Endothelial cell (in vitro differentiated cells): ENCODE measurements at regions not wholly inside any gene's neighbourhood (a gene's known extent, or its start where the extent isn't known, plus 50 kb on each side); places are given as distances from the start of the nearest gene placed in this dataset.

ENCODE experiments used
- DNase-seq: peaks from one replicate; pipeline ENCODE4 v3.0.0; 2021; ENCODE audit warnings: low spot score
- H3K27ac Mint-ChIP-seq: one replicate; pipeline ENCODE4 v1.8.0; 2021; ENCODE audit warnings: mixed read lengths, inconsistent platforms; ENCODE audit not compliant: unreplicated experiment
- H3K27me3 Mint-ChIP-seq: one replicate; pipeline ENCODE4 v1.8.0; 2021; ENCODE audit warnings: mild to moderate bottlenecking, moderate library complexity, mixed read lengths, inconsistent platforms; ENCODE audit not compliant: unreplicated experiment
- H3K36me3 Mint-ChIP-seq: one replicate; pipeline ENCODE4 v1.8.0; 2021; ENCODE audit warnings: mild to moderate bottlenecking, low read depth, mixed read lengths, inconsistent platforms; ENCODE audit not compliant: unreplicated experiment
- H3K4me1 Mint-ChIP-seq: one replicate; pipeline ENCODE4 v1.8.0; 2021; ENCODE audit warnings: mild to moderate bottlenecking, mixed read lengths, inconsistent platforms; ENCODE audit not compliant: unreplicated experiment
- H3K4me3 Mint-ChIP-seq: one replicate; pipeline ENCODE4 v1.8.0; 2021; ENCODE audit warnings: mild to moderate bottlenecking, mixed read lengths, inconsistent platforms; ENCODE audit not compliant: unreplicated experiment
- H3K9me3 Mint-ChIP-seq: one replicate; pipeline ENCODE4 v1.8.0; 2021; ENCODE audit warnings: mixed read lengths, inconsistent platforms; ENCODE audit not compliant: unreplicated experiment
- CTCF ChIP-seq: fragments of 200-600 bp; sonication (generic); IDR thresholded peaks from one replicate; pipeline ENCODE4 v1.5.0; 2021; ENCODE audit warnings: antibody characterized with exemption; ENCODE audit not compliant: unreplicated experiment

GRCh38 chr6:126419901-126420300 lies 80.0 kb downstream of the CENPW start:
- peaks cover 13% of the 10 kb centered on the region for H3K36me3 Mint-ChIP-seq
- no peak for TF ChIP-seq CTCF
- H3K9me3 Mint-ChIP-seq = peaks cover 7% of the 10 kb centered on the region
- no peak overlapping the region for H3K4me3 Mint-ChIP-seq
- peaks cover 5% of the 10 kb centered on the region for H3K27me3 Mint-ChIP-seq
- no peak for DNase-seq
- H3K4me1 Mint-ChIP-seq = peaks cover 4% of the 10 kb centered on the region
- H3K27ac Mint-ChIP-seq = no peak overlapping the region

GRCh38 chr6:126422912-126423311 lies 83.0 kb downstream of the CENPW start:
- H3K27ac Mint-ChIP-seq = no peak overlapping the region
- DNase-seq = no peak
- peaks cover 4% of the 10 kb centered on the region for H3K4me1 Mint-ChIP-seq
- H3K36me3 Mint-ChIP-seq = no peaks in the 10 kb centered on the region
- H3K27me3 Mint-ChIP-seq = no peaks in the 10 kb centered on the region
- no peak overlapping the region for H3K4me3 Mint-ChIP-seq
- no peaks in the 10 kb centered on the region for H3K9me3 Mint-ChIP-seq
- no peak for TF ChIP-seq CTCF

GRCh38 chr6:126427713-126428112 lies 87.8 kb downstream of the CENPW start:
- Mint-ChIP-seq H3K27me3 (no peaks in the 10 kb centered on the region), H3K9me3 (no peaks in the 10 kb centered on the region)
- TF ChIP-seq CTCF = no peak

GRCh38 chr6:126429866-126430265 lies 90.0 kb downstream of the CENPW start:
- no peaks in the 10 kb centered on the region for H3K36me3 Mint-ChIP-seq

More at GRCh38 chr6:126427713-126428112, 87.8 kb downstream of the CENPW start:
- no peaks in the 10 kb centered on the region for H3K36me3 Mint-ChIP-seq
- no peak for DNase-seq
- H3K27ac Mint-ChIP-seq = no peak overlapping the region
- H3K4me1 Mint-ChIP-seq = peaks cover 4% of the 10 kb centered on the region
- no peak overlapping the region for H3K4me3 Mint-ChIP-seq

GRCh38 chr6:126432564-126432963 lies 92.6 kb downstream of the CENPW start:
- no peak overlapping the region for H3K27ac Mint-ChIP-seq
- H3K27me3 Mint-ChIP-seq = no peaks in the 10 kb centered on the region
- H3K9me3 Mint-ChIP-seq = no peaks in the 10 kb centered on the region
- H3K36me3 Mint-ChIP-seq = no peaks in the 10 kb centered on the region
- DNase-seq = no peak
- no peaks in the 10 kb centered on the region for H3K4me1 Mint-ChIP-seq
- TF ChIP-seq CTCF = no peak
- no peak overlapping the region for H3K4me3 Mint-ChIP-seq

More at GRCh38 chr6:126429866-126430265, 90.0 kb downstream of the CENPW start:
- no peak for DNase-seq
- TF ChIP-seq CTCF = no peak
- no peaks in the 10 kb centered on the region for H3K9me3 Mint-ChIP-seq
- H3K4me1 Mint-ChIP-seq = no peaks in the 10 kb centered on the region
- H3K27ac Mint-ChIP-seq = no peak overlapping the region
- no peaks in the 10 kb centered on the region for H3K27me3 Mint-ChIP-seq
- no peak overlapping the region for H3K4me3 Mint-ChIP-seq
